NCI-H1048 (cell line): ENCODE measurements at regions not wholly inside any gene's neighbourhood (a gene's known extent, or its start where the extent isn't known, plus 50 kb on each side); places are given as distances from the start of the nearest gene placed in this dataset.

ENCODE experiments used
- DNase-seq: peaks from one replicate; lab custom pipeline; 2025; lab: John Stamatoyannopoulos, UW

- no peak for DNase-seq
Observed at GRCh38 chr1:239268007-239268406, 118.4 kb upstream of the CHRM3 start.

- no peak for DNase-seq
Observed at GRCh38 chr1:239263801-239264200, 122.6 kb upstream of the CHRM3 start.

- DNase-seq: no peak
Observed at GRCh38 chr1:239262538-239262937, 123.8 kb upstream of the CHRM3 start.

GRCh38 chr1:239261521-239261920 is 124.8 kb upstream of the CHRM3 start:
- no peak for DNase-seq

- DNase-seq: no peak
Observed at GRCh38 chr1:239260842-239261241, 125.5 kb upstream of the CHRM3 start.

- no peak for DNase-seq
Observed at GRCh38 chr1:239255628-239256160, 130.7 kb upstream of the CHRM3 start.

- no peak for DNase-seq
Observed at GRCh38 chr1:239254999-239255398, 131.4 kb upstream of the CHRM3 start.

GRCh38 chr1:239253032-239253431 is 133.3 kb upstream of the CHRM3 start:
- no peak for DNase-seq

- DNase-seq: no peak
Observed at GRCh38 chr1:239250353-239251035, 135.9 kb upstream of the CHRM3 start.

GRCh38 chr1:239247285-239247684 is 139.1 kb upstream of the CHRM3 start:
- DNase-seq: no peak

- DNase-seq: no peak
Observed at GRCh38 chr1:239244084-239244483, 142.3 kb upstream of the CHRM3 start.

- no peak for DNase-seq
Observed at GRCh38 chr1:239243006-239243405, 143.4 kb upstream of the CHRM3 start.

GRCh38 chr1:239242404-239242803 is 144.0 kb upstream of the CHRM3 start:
- DNase-seq: no peak

GRCh38 chr1:239240736-239241135 is 145.6 kb upstream of the CHRM3 start:
- no peak for DNase-seq

GRCh38 chr1:239239529-239239928 is 146.8 kb upstream of the CHRM3 start:
- no peak for DNase-seq

GRCh38 chr1:239237912-239238311 is 148.5 kb upstream of the CHRM3 start:
- no peak for DNase-seq

GRCh38 chr1:239233626-239234025 is 152.7 kb upstream of the CHRM3 start:
- DNase-seq: no peak

- no peak for DNase-seq
Observed at GRCh38 chr1:239232921-239233320, 153.4 kb upstream of the CHRM3 start.

- DNase-seq: no peak
Observed at GRCh38 chr1:239228451-239228850, 157.9 kb upstream of the CHRM3 start.

- no peak for DNase-seq
Observed at GRCh38 chr1:239225396-239225795, 161.0 kb upstream of the CHRM3 start.

- DNase-seq: no peak
Observed at GRCh38 chr1:239224100-239224499, 162.3 kb upstream of the CHRM3 start.

- DNase-seq: no peak
Observed at GRCh38 chr1:239222999-239223398, 163.4 kb upstream of the CHRM3 start.

GRCh38 chr1:239221656-239222055 is 164.7 kb upstream of the CHRM3 start:
- DNase-seq: no peak

- no peak for DNase-seq
Observed at GRCh38 chr1:239219679-239220078, 166.7 kb upstream of the CHRM3 start.
